HG02852 (cell line): ENCODE measurements at regions not wholly inside any gene's neighbourhood (a gene's known extent, or its start where the extent isn't known, plus 50 kb on each side); places are given as distances from the start of the nearest gene placed in this dataset.

Source experiments
- ATAC-seq: cut with Tn5 transposase; IDR thresholded peaks from one replicate; pipeline ENCODE4 v1.9.1; 2021; ENCODE audit warnings: mild to moderate bottlenecking, moderate library complexity; ENCODE audit not compliant: unreplicated experiment

- ATAC-seq, result no peak
These were observed 563.0 kb downstream of the SOX6 start for GRCh38 chr11:15793043-15793996.

- ATAC-seq, result no peak
These were observed 561.8 kb downstream of the SOX6 start for GRCh38 chr11:15794361-15795150.

GRCh38 chr11:15795378-15795777, 561.0 kb downstream of the SOX6 start:
- ATAC-seq, result no peak

- ATAC-seq, result no peak
These were observed 556.1 kb downstream of the SOX6 start for GRCh38 chr11:15800111-15800800.

- no peak for ATAC-seq
These were observed 555.2 kb downstream of the SOX6 start for GRCh38 chr11:15801126-15801525.

DNA sequence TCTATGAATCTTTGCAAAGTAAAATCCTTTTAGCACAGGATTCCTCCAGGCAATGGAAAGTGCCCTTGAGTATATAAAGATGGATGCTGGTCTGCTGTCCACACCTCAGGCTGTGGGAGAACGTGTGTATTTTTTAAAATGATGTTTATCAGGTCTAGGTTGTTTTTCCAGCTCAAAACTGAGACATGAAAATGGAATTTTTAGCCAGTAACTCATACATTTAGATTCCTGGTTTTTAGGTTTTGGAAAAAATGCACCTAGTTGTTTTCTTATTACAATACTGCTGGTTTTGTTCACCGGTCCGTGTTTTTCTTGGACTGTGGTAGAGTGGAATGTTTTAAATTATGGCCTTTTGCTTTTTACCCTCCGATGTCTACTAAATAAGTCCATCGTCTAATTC, 554.7 kb downstream of the SOX6 start:
- ATAC-seq, result no peak

DNA sequence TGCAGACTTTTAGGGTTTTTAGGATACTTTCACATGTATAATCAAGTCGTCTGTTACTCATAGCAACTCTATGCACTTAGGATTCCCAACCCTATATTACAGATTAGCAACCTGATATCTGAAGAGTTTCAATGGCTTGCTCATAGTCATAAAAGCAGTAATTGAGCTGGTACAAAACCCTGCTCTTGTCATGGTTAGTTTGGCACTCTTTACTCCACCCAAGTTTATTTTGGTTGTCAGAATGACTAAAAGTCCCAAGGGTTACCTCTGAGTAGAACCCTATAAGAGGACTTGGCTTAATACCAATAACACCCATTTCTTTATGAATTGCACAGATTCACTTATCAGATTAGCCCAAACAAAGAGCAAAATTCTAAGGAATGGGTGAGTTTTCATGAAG, 550.6 kb downstream of the SOX6 start:
- ATAC-seq, result no peak

DNA sequence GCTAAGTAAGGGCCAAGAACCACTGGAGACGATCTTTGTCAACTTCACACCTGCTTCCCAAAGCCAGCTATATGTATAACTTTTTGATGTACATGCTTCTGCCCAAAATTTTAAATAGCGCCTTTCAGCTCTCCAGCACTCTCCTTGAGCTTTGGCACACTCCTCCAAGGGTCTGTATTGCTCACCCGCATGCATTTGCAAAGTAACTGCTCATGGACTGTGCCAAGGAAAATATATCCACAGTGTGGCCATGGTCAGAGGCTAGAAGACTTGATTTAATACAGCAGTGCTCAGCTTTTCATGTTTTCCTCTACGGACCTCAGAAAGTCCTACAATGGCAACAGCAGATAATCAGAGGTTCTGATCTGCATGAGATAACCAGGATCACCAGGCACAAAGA, 550.1 kb downstream of the SOX6 start:
- no peak for ATAC-seq

DNA sequence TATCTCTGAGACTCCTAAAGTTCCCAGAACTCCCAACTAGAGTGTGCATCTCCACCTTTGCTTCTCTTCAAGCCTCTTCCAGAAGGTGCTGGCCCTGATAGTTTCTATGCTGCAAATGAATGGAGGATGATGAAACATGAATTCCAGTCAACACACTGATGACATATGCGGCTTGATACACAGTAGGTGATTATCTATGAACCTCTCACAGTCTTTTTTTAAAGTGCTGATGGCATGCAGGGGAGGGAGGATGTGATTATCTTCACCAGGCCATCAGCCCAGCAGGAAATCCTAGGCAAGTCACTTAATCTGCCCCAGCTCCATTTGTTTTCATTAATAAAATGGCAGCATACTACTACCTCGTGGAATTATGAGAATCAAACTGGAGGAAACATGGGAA, 548.5 kb downstream of the SOX6 start:
- no peak for ATAC-seq

DNA sequence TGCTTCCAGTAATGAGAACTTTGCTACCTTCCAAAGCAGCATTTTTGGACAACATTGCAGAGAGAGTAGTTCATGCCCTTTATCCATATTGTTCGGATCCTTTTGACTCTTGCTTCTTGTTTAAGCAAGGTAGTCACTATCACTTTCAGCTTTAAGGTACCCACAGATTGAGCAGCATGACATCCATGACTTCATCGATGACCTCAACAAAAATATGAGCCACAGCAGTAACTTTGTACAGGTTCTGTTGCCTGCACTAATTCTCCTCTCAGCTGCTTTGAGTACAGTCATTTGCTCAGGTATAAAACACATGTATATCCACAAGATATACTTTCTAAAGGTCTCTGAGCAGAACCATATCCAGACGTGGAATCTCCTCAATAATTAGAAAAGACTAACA, 546.3 kb downstream of the SOX6 start:
- ATAC-seq, result no peak

GRCh38 chr11:15810525-15810924, 545.8 kb downstream of the SOX6 start:
- no peak for ATAC-seq

DNA sequence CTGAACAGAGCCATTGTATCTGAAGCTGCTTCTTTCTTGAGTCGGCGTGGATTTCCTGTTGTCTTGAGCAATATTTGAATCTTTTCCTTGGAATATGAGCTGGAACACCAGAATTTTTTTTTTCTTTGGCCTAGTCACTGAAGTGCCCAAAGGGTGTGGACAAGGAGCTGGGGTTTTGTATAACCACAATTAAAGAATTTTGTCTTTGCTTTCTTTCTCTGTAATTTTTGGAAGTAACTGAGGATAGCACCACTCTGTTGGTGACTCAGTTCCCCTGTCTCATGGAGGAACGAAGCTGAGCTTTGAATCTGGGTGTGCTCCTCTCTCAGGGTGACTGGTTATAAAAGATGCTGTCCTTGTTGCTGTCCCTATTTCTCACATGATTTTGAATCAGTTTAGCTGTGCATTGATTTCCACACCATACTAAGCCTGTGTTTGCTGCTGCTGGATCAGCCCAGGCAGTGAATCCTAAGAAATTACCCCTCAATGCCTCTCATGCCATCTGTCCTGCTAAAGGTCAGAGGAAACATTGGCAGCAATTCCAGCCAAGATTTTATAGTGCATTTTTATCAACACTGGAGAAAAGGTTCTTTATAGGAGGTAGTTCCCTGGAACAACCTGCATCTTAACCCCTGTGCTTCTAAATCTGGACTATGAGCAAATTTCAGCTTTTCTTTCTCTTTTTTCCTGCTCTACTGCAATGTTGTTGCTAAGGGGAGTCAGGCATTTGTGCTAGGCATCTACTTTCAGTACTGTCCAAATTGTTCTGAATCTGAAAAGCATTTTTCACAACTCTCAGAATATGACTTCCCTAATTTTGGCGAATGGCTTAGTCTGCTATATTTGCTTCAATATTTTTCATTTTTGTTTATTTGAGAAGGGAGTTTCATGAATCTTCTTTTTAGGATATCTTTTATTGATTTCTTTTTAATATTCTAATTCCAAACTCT, 540.8 kb downstream of the SOX6 start:
- no peak for ATAC-seq

DNA sequence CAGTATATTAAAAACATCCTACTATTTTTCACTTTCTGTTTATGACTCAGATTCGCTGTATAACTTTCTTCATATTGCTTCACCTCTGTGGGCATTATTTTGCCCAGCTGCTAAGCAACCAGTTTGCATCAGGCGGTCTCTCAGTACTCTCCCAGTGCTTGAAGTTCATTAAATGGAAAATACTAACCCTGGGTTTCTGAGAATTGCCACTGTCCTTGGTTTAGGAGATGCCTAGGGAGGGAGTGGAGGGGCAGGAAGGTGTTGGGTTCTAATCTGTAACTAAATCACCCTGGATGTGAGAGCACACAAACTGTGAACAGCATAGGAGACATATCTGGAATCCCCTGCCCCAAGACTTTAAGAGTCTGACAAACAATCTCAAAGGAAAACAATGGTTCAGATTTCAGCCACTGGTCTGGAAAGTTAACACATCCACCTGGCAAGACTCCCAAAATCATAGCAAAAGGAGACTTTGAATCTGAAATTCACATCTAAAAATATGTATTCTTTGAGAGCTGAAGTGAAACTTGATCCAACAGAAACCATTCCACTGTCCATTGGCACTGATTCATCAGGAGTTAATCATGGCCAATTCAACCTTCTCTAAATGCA, 540.0 kb downstream of the SOX6 start:
- ATAC-seq, result no peak

- no peak for ATAC-seq
These were observed 539.3 kb downstream of the SOX6 start for GRCh38 chr11:15817001-15817400.

- no peak for ATAC-seq
These were observed 538.1 kb downstream of the SOX6 start for GRCh38 chr11:15818132-15818842.

DNA sequence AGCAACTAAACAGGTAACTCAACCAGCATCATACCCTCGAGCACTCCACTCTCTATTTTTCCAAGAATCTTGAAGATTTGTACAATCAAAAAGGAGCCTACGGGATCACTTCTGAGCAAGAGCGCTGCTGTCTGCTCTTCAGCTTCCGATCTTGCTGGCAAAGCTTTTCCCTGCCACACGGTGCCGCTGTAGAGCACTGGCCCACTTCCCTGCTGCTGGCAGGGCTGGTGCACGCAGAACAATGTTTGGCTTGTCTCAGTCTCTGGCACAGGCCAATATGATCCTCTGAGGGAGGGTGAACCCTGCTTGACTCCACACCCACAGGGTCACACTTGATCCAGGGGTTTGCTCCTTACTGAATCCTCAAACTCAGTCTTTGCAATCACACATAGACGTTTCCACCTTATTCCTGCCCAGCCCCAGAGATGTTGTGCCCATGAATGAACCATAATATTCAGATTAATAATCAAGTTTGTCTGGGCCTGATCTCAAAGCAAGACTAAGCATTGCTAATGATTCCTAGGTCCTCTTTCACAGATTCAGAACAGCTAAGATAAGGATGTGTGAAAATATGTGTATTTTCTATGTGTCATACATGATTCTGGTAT, 536.6 kb downstream of the SOX6 start:
- ATAC-seq, result peak; percentile 81

GRCh38 chr11:15821451-15821850, 534.9 kb downstream of the SOX6 start:
- no peak for ATAC-seq

DNA sequence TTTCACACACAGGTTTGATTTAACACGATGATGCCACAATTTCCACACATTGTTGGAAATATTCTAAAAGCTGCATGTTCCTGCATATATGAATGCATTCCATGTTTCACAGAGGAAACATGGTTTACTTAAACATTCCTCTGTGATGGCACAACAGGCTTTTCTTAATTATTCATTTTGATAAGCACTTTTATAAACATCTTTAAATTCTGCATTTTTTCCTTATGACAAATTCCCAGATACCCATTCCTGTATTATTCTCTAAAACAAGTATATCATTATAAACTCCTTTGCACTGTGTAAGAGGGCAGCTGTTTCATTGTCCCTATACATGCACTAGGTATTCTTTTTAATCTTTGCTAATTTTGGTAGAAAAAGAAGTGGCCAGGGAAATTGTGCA, 532.3 kb downstream of the SOX6 start:
- no peak for ATAC-seq
